ENCODE measurements at regions not wholly inside any gene's neighbourhood (a gene's known extent, or its start where the extent isn't known, plus 50 kb on each side); places are given as distances from the start of the nearest gene placed in this dataset.

- no peak for TF ChIP-seq CTCF (IDR thresholded peaks at IDR 0.05)
- TF ChIP-seq POLR2A (IDR thresholded peaks at IDR 0.05) = no peak
These were observed 414.4 kb upstream of the PDZRN3 start for GRCh38 chr3:74039105-74039504.

All from vagina (tissue), 2 donors.